IMR-90 (cell line): ENCODE measurements at regions not wholly inside any gene's neighbourhood (a gene's known extent, or its start where the extent isn't known, plus 50 kb on each side); places are given as distances from the start of the nearest gene placed in this dataset.
"Not testable (repeated sequence)": the region's sequence is repeated elsewhere in the genome, so short reads cannot be mapped to it uniquely, and the experiment has no call there.

ENCODE experiments used
- ATAC-seq: fragments of 200-7000 bp; cut with Tn5 transposase; 2 replicates; pipeline ENCODE4 v1.9.1; 2020; ENCODE audit warnings: low read depth, mild to moderate bottlenecking, moderate library complexity
- BruUV-seq: library from RNA; stranded (reverse); fragments of 400-500 nt; replicated peaks from 2 replicates; lab custom pipeline; 2021; lab: Mats Ljungman, UMichigan
- CTCF ChIA-PET: fragments of 300-600 bp; formaldehyde crosslinking; extraction: SDS; loops from one replicate; lab custom pipeline; 2021; ENCODE audit warnings: antibody characterized with exemption; lab: Yijun Ruan, JAX
- POLR2A ChIA-PET: fragments of 300-600 bp; sonication (Branson Sonifier 250); formaldehyde crosslinking; loops from one replicate; lab custom pipeline; 2022; ENCODE audit warnings: antibody characterized with exemption; ENCODE audit not compliant: unreplicated experiment; lab: Charles Lee
- DNase-seq: peaks from one replicate; pipeline ENCODE4 v3.0.0; 2013
- H2AFZ ChIP-seq: replicated peaks from 2 replicates; pipeline ENCODE3; 2013; ENCODE audit warnings: low read length, mild to moderate bottlenecking; ENCODE audit not compliant: poor library complexity
- H2AK5ac ChIP-seq: 2 replicates; pipeline ENCODE4 v1.6.1; 2013; ENCODE audit warnings: low read depth, low read length, inconsistent platforms
- H2AK9ac ChIP-seq: replicated peaks from 2 replicates; pipeline ENCODE3; 2013; ENCODE audit warnings: mild to moderate bottlenecking, low read depth, low read length, moderate library complexity; ENCODE audit not compliant: poor library complexity
- H2BK120ac ChIP-seq: 2 replicates; pipeline ENCODE4 v1.6.1; 2013; ENCODE audit warnings: low read depth, low read length, inconsistent platforms
- H2BK15ac ChIP-seq: 3 replicates; pipeline ENCODE4 v1.6.1; 2013; ENCODE audit warnings: low read depth, low read length, inconsistent platforms
- H2BK20ac ChIP-seq: 2 replicates; pipeline ENCODE4 v1.6.1; 2013; ENCODE audit warnings: low read depth, mild to moderate bottlenecking, inconsistent platforms, low read length, moderate library complexity
- H2BK5ac ChIP-seq: 2 replicates; pipeline ENCODE4 v1.6.1; 2013; ENCODE audit warnings: mild to moderate bottlenecking, low read depth, low read length, inconsistent platforms; ENCODE audit not compliant: poor library complexity, severe bottlenecking
- H3K14ac ChIP-seq: replicated peaks from 2 replicates; pipeline ENCODE4 v1.6.1; 2013; ENCODE audit warnings: low read depth, low read length, inconsistent platforms
- H3K18ac ChIP-seq: 2 replicates; pipeline ENCODE4 v1.6.1; 2013; ENCODE audit warnings: low read depth, low read length, control low read depth
- H3K23ac ChIP-seq: 2 replicates; pipeline ENCODE4 v1.6.1; 2013; ENCODE audit warnings: low read depth, low read length, inconsistent platforms
- H3K27ac ChIP-seq: 2 replicates; pipeline ENCODE4 v1.5.1; 2013; ENCODE audit warnings: mild to moderate bottlenecking, control low read depth, low read length; ENCODE audit not compliant: insufficient read depth
- H3K27me3 ChIP-seq: 2 replicates; pipeline ENCODE4 v1.6.1; 2013; ENCODE audit warnings: low read length; ENCODE audit not compliant: control insufficient read depth, insufficient read depth
- H3K36me3 ChIP-seq: 2 replicates; pipeline ENCODE4 v1.6.1; 2013; ENCODE audit warnings: low read length, mixed read lengths; ENCODE audit not compliant: control insufficient read depth, insufficient read depth
- H3K4ac ChIP-seq: 2 replicates; pipeline ENCODE4 v1.6.1; 2013; ENCODE audit warnings: low read depth, low read length, inconsistent platforms
- H3K4me1 ChIP-seq: 2 replicates; pipeline ENCODE4 v1.6.1; 2013; ENCODE audit warnings: low read length, mixed read lengths; ENCODE audit not compliant: control insufficient read depth, insufficient read depth
- H3K4me2 ChIP-seq: 2 replicates; pipeline ENCODE4 v1.6.1; 2013; ENCODE audit warnings: low read depth, mild to moderate bottlenecking, control low read depth, low read length, moderate library complexity
- H3K4me3 ChIP-seq: 2 replicates; pipeline ENCODE4 v1.5.1; 2013; ENCODE audit warnings: low read depth, mild to moderate bottlenecking, control low read depth, low read length, moderate library complexity; ENCODE audit not compliant: insufficient read depth
- H3K56ac ChIP-seq: 2 replicates; pipeline ENCODE4 v1.6.1; 2013; ENCODE audit warnings: low read length, inconsistent platforms; ENCODE audit not compliant: insufficient read depth; ENCODE audit errors: extremely low read depth
- H3K79me1 ChIP-seq, 2 experiments: 2 replicates each; pipeline ENCODE4 v1.6.1; 2013; ENCODE audit warnings: low read length in 2 of 2, inconsistent platforms in 1 of 2, low read depth in 1 of 2
- H3K9ac ChIP-seq: 2 replicates; pipeline ENCODE4 v1.6.1; 2013; ENCODE audit warnings: low read depth, low read length, control low read depth
- H3K9me1 ChIP-seq: 2 replicates; pipeline ENCODE4 v1.6.1; 2013; ENCODE audit warnings: low read length, inconsistent platforms; ENCODE audit not compliant: insufficient read depth
- H3K9me3 ChIP-seq: 2 replicates; pipeline ENCODE4 v1.6.1; 2013; ENCODE audit warnings: low read length; ENCODE audit not compliant: control insufficient read depth, insufficient read depth
- H4K20me1 ChIP-seq: 2 replicates; pipeline ENCODE4 v1.6.1; 2013; ENCODE audit warnings: low read length, inconsistent platforms; ENCODE audit not compliant: insufficient read depth
- H4K5ac ChIP-seq: 2 replicates; pipeline ENCODE4 v1.6.1; 2013; ENCODE audit warnings: mild to moderate bottlenecking, low read depth, low read length, control low read depth
- H4K8ac ChIP-seq, 2 experiments: 2 replicates each; pipeline ENCODE4 v1.6.1; 2013; ENCODE audit warnings: low read depth in 2 of 2, low read length in 2 of 2, control low read depth in 1 of 2, inconsistent platforms in 1 of 2
- H4K91ac ChIP-seq: 2 replicates; pipeline ENCODE4 v1.6.1; 2013; ENCODE audit warnings: low read depth, low read length, inconsistent platforms; ENCODE audit not compliant: insufficient read depth
- WGBS, 2 experiments: methylation state at CpG; one replicate each; pipeline versions ENCODE4 v1.1.5 to v1.1.7; 2013; ENCODE audit warnings: missing lambda C conversion rate in 2 of 2; ENCODE audit not compliant: insufficient read length in 1 of 2; ENCODE audit errors: extremely low coverage in 2 of 2; 5-methylcytosine and 5-hydroxymethylcytosine counted together
- dilution Hi-C: fragments of 300-500 bp; cut with HindIII; formaldehyde crosslinking; loops from one replicate; pipeline ENCODE4 v1.14.3; 2018; ENCODE audit warnings: low sequenced_read_pairs; ENCODE audit not compliant: unreplicated experiment
- in situ Hi-C: fragments of 300-500 bp; cut with MboI; formaldehyde crosslinking; loops from 3 replicates; pipeline ENCODE4 v1.14.3; 2019; ENCODE audit warnings: low sequenced_read_pairs, inconsistent platforms, mixed read lengths
- intact Hi-C: fragments of 100-400 bp; cut with micrococcal nuclease; formaldehyde crosslinking; loops from 2 replicates; pipeline ENCODE4 v1.10.0; 2022

- H3K4me3 ChIP-seq, H2BK5ac ChIP-seq, H3K9ac ChIP-seq, POLR2A ChIA-PET, H3K9me1 ChIP-seq, dilution Hi-C loops, H3K23ac ChIP-seq, ATAC-seq, H3K27me3 ChIP-seq, H3K18ac ChIP-seq, DNase-seq, H3K14ac ChIP-seq, CTCF ChIA-PET, H3K27ac ChIP-seq, H2AFZ ChIP-seq, H2BK20ac ChIP-seq, H3K4ac ChIP-seq, H2AK9ac ChIP-seq, H3K36me3 ChIP-seq, H4K8ac ChIP-seq, H2BK120ac ChIP-seq, H3K9me3 ChIP-seq, H3K56ac ChIP-seq, H4K20me1 ChIP-seq, in situ Hi-C loops, intact Hi-C loops, H3K4me1 ChIP-seq, H4K5ac ChIP-seq, H3K4me2 ChIP-seq, H3K79me1 ChIP-seq, H2AK5ac ChIP-seq, BruUV-seq, H4K91ac ChIP-seq, H2BK15ac ChIP-seq: not testable (repeated sequence)
- WGBS, 2 experiments: 100% methylated on average over 5 of the region's 8 CpGs; no CpG with 5 or more reads in 1 of the 2 experiments
Observed at GRCh38 chr2:220387758-220388157, 760.3 kb downstream of the SLC4A3 start.
